ENCODE measurements at regions not wholly inside any gene's neighbourhood (a gene's known extent, or its start where the extent isn't known, plus 50 kb on each side); places are given as distances from the start of the nearest gene placed in this dataset.

- Histone ChIP-seq H3K36me3 (replicated peaks in 1 of 2; ENCODE audit: control insufficient read depth in 2 of 2, insufficient read depth in 2 of 2, low read length in 2 of 2) (no peaks in the 10 kb centered on the region), H3K23ac (ENCODE audit: low read depth, low read length, poor library complexity) (no peak overlapping the region), H2AFZ (ENCODE audit: low read length) (no peak overlapping the region), H2BK12ac (ENCODE audit: low read length) (no peak overlapping the region), H3K9ac (ENCODE audit: low read depth, low read length, poor library complexity) (no peak overlapping the region), H4K91ac (ENCODE audit: low read depth, low read length, poor library complexity) (no peak overlapping the region), H3K18ac (ENCODE audit: low read length) (no peak overlapping the region), H3K4ac (ENCODE audit: low read length) (no peak overlapping the region), H3K27ac (replicated peaks; ENCODE audit: low read length) (no peak overlapping the region), H3K4me1 (ENCODE audit: control insufficient read depth in 2 of 2, insufficient read depth in 1 of 2, low read depth in 1 of 2, low read length in 2 of 2) (no peaks in the 10 kb centered on the region), H2BK120ac (ENCODE audit: low read depth, low read length) (no peak overlapping the region), H2BK15ac (ENCODE audit: low read length) (no peak overlapping the region), H3K79me1 (ENCODE audit: low read depth, low read length) (no peaks in the 10 kb centered on the region), H3K4me2 (ENCODE audit: insufficient read depth, low read length, poor library complexity, severe bottlenecking) (no peak overlapping the region), H3K14ac (ENCODE audit: low read length) (no peak overlapping the region), H2AK5ac (ENCODE audit: low read depth, low read length) (no peak overlapping the region), H3K27me3 (ENCODE audit: control insufficient read depth in 3 of 3, insufficient read depth in 3 of 3, low read depth in 1 of 3, low read length in 3 of 3) (peaks cover 0 to 22% (median 0%) of the 10 kb centered on the region in 3 experiments), H2BK5ac (ENCODE audit: low read length) (no peak overlapping the region), H3K4me3 (ENCODE audit: low read length in 2 of 2) (no peak overlapping the region), H4K8ac (ENCODE audit: low read depth, low read length) (no peak overlapping the region), H3K9me3 (replicated peaks in 1 of 2; ENCODE audit: control insufficient read depth in 2 of 2, insufficient read depth in 1 of 2, low read depth in 1 of 2, low read length in 2 of 2) (no peaks in the 10 kb centered on the region)
- WGBS, 2 donors (ENCODE audit: extremely low coverage in 2 of 2, insufficient read length in 2 of 2, insufficient replicate concordance in 1 of 2) = no CpG with 5 or more reads among the region's 2 CpGs
- DNase-seq (ENCODE audit: low spot score) = no peak
Measured at GRCh38 chr3:94737116-94737515, 674.3 kb downstream of the NSUN3 start.

GRCh38 chr3:94739420-94739819 lies 676.6 kb downstream of the NSUN3 start:
- H3K14ac ChIP-seq (ENCODE audit: low read length) = no peak overlapping the region
- no peaks in the 10 kb centered on the region for H3K36me3 ChIP-seq (replicated peaks in 1 of 2; ENCODE audit: control insufficient read depth in 2 of 2, insufficient read depth in 2 of 2, low read length in 2 of 2)
- no peak overlapping the region for H3K4me2 ChIP-seq (ENCODE audit: insufficient read depth, low read length, poor library complexity, severe bottlenecking)
- H3K79me1 ChIP-seq (ENCODE audit: low read depth, low read length) = no peaks in the 10 kb centered on the region
- no CpG with 5 or more reads among the region's 3 CpGs for WGBS, 2 donors (ENCODE audit: extremely low coverage in 2 of 2, insufficient read length in 2 of 2, insufficient replicate concordance in 1 of 2)
- H4K91ac ChIP-seq (ENCODE audit: low read depth, low read length, poor library complexity) = no peak overlapping the region
- H3K27me3 ChIP-seq (ENCODE audit: control insufficient read depth in 3 of 3, insufficient read depth in 3 of 3, low read depth in 1 of 3, low read length in 3 of 3) = peaks cover 0 to 9% (median 0%) of the 10 kb centered on the region in 3 experiments
- no peak overlapping the region for H3K27ac ChIP-seq (replicated peaks; ENCODE audit: low read length)
- H3K4me1 ChIP-seq (ENCODE audit: control insufficient read depth in 2 of 2, insufficient read depth in 1 of 2, low read depth in 1 of 2, low read length in 2 of 2) = no peaks in the 10 kb centered on the region
- H2AK5ac ChIP-seq (ENCODE audit: low read depth, low read length) = no peak overlapping the region
- H2AFZ ChIP-seq (ENCODE audit: low read length) = no peak overlapping the region
- no peak overlapping the region for H2BK120ac ChIP-seq (ENCODE audit: low read depth, low read length)
- no peak overlapping the region for H3K23ac ChIP-seq (ENCODE audit: low read depth, low read length, poor library complexity)
- no peak overlapping the region for H2BK5ac ChIP-seq (ENCODE audit: low read length)
- H3K9me3 ChIP-seq (replicated peaks in 1 of 2; ENCODE audit: control insufficient read depth in 2 of 2, insufficient read depth in 1 of 2, low read depth in 1 of 2, low read length in 2 of 2) = no peaks in the 10 kb centered on the region
- no peak overlapping the region for H3K4ac ChIP-seq (ENCODE audit: low read length)
- no peak overlapping the region for H4K8ac ChIP-seq (ENCODE audit: low read depth, low read length)
- no peak overlapping the region for H2BK12ac ChIP-seq (ENCODE audit: low read length)
- H3K9ac ChIP-seq (ENCODE audit: low read depth, low read length, poor library complexity) = no peak overlapping the region
- no peak overlapping the region for H2BK15ac ChIP-seq (ENCODE audit: low read length)
- H3K4me3 ChIP-seq (ENCODE audit: low read length in 2 of 2) = no peak overlapping the region
- no peak for DNase-seq (ENCODE audit: low spot score)
- H3K18ac ChIP-seq (ENCODE audit: low read length) = no peak overlapping the region

GRCh38 chr3:94758751-94759150 lies 695.9 kb downstream of the NSUN3 start:
- Histone ChIP-seq H2BK12ac (ENCODE audit: low read length) (no peak overlapping the region), H2BK5ac (ENCODE audit: low read length) (no peak overlapping the region), H3K27me3 (ENCODE audit: control insufficient read depth in 3 of 3, insufficient read depth in 3 of 3, low read depth in 1 of 3, low read length in 3 of 3) (no peaks in the 10 kb centered on the region), H3K4me1 (ENCODE audit: control insufficient read depth in 2 of 2, insufficient read depth in 1 of 2, low read depth in 1 of 2, low read length in 2 of 2) (no peaks in the 10 kb centered on the region), H3K36me3 (replicated peaks in 1 of 2; ENCODE audit: control insufficient read depth in 2 of 2, insufficient read depth in 2 of 2, low read length in 2 of 2) (no peaks in the 10 kb centered on the region), H2AK5ac (ENCODE audit: low read depth, low read length) (no peak overlapping the region), H3K4me2 (ENCODE audit: insufficient read depth, low read length, poor library complexity, severe bottlenecking) (no peak overlapping the region), H3K9ac (ENCODE audit: low read depth, low read length, poor library complexity) (no peak overlapping the region), H2BK120ac (ENCODE audit: low read depth, low read length) (no peak overlapping the region), H4K8ac (ENCODE audit: low read depth, low read length) (no peak overlapping the region), H4K91ac (ENCODE audit: low read depth, low read length, poor library complexity) (no peak overlapping the region), H2AFZ (ENCODE audit: low read length) (no peak overlapping the region), H3K4ac (ENCODE audit: low read length) (no peak overlapping the region), H3K14ac (ENCODE audit: low read length) (no peak overlapping the region), H3K9me3 (replicated peaks in 1 of 2; ENCODE audit: control insufficient read depth in 2 of 2, insufficient read depth in 1 of 2, low read depth in 1 of 2, low read length in 2 of 2) (peaks cover 0 to 2% of the 10 kb centered on the region in 2 donors), H3K27ac (replicated peaks; ENCODE audit: low read length) (no peak overlapping the region), H3K18ac (ENCODE audit: low read length) (no peak overlapping the region), H2BK15ac (ENCODE audit: low read length) (no peak overlapping the region), H3K23ac (ENCODE audit: low read depth, low read length, poor library complexity) (no peak overlapping the region), H3K79me1 (ENCODE audit: low read depth, low read length) (no peaks in the 10 kb centered on the region), H3K4me3 (ENCODE audit: low read length in 2 of 2) (no peak overlapping the region)
- no peak for DNase-seq (ENCODE audit: low spot score)
- WGBS, 2 donors (ENCODE audit: extremely low coverage in 2 of 2, insufficient read length in 2 of 2, insufficient replicate concordance in 1 of 2) = no CpG with 5 or more reads among the region's 5 CpGs

- Histone ChIP-seq H3K23ac (ENCODE audit: low read depth, low read length, poor library complexity) (no peak overlapping the region), H2BK5ac (ENCODE audit: low read length) (no peak overlapping the region), H2AFZ (ENCODE audit: low read length) (no peak overlapping the region), H4K8ac (ENCODE audit: low read depth, low read length) (no peak overlapping the region), H2AK5ac (ENCODE audit: low read depth, low read length) (no peak overlapping the region), H3K4ac (ENCODE audit: low read length) (no peak overlapping the region), H2BK120ac (ENCODE audit: low read depth, low read length) (no peak overlapping the region), H3K36me3 (replicated peaks in 1 of 2; ENCODE audit: control insufficient read depth in 2 of 2, insufficient read depth in 2 of 2, low read length in 2 of 2) (no peaks in the 10 kb centered on the region), H2BK15ac (ENCODE audit: low read length) (no peak overlapping the region), H3K27ac (replicated peaks; ENCODE audit: low read length) (no peak overlapping the region), H3K4me1 (ENCODE audit: control insufficient read depth in 2 of 2, insufficient read depth in 1 of 2, low read depth in 1 of 2, low read length in 2 of 2) (no peaks in the 10 kb centered on the region), H2BK12ac (ENCODE audit: low read length) (no peak overlapping the region), H4K91ac (ENCODE audit: low read depth, low read length, poor library complexity) (no peak overlapping the region), H3K18ac (ENCODE audit: low read length) (no peak overlapping the region), H3K14ac (ENCODE audit: low read length) (no peak overlapping the region), H3K4me3 (ENCODE audit: low read length in 2 of 2) (no peak overlapping the region), H3K9me3 (replicated peaks in 1 of 2; ENCODE audit: control insufficient read depth in 2 of 2, insufficient read depth in 1 of 2, low read depth in 1 of 2, low read length in 2 of 2) (no peaks in the 10 kb centered on the region), H3K9ac (ENCODE audit: low read depth, low read length, poor library complexity) (no peak overlapping the region), H3K79me1 (ENCODE audit: low read depth, low read length) (no peaks in the 10 kb centered on the region), H3K27me3 (ENCODE audit: control insufficient read depth in 3 of 3, insufficient read depth in 3 of 3, low read depth in 1 of 3, low read length in 3 of 3) (no peaks in the 10 kb centered on the region), H3K4me2 (ENCODE audit: insufficient read depth, low read length, poor library complexity, severe bottlenecking) (no peak overlapping the region)
- DNase-seq (ENCODE audit: low spot score) = no peak
- WGBS, 2 donors (ENCODE audit: extremely low coverage in 2 of 2, insufficient read length in 2 of 2, insufficient replicate concordance in 1 of 2) = no CpG with 5 or more reads among the region's 1 CpG
Measured at GRCh38 chr3:94772402-94772801, 709.5 kb downstream of the NSUN3 start.

All from neuronal stem cell (in vitro differentiated cells).